GM12892 (cell line): ENCODE measurements at regions not wholly inside any gene's neighbourhood (a gene's known extent, or its start where the extent isn't known, plus 50 kb on each side); places are given as distances from the start of the nearest gene placed in this dataset.
"Not testable (repeated sequence)": the region's sequence is repeated elsewhere in the genome, so short reads cannot be mapped to it uniquely, and the experiment has no call there.

Source experiments
- POLR2A ChIP-seq: IDR thresholded peaks from 2 replicates; pipeline ENCODE4 v1.6.1; 2011; ENCODE audit warnings: low read depth, low read length, control low read depth
- POLR2AphosphoS5 ChIP-seq: IDR thresholded peaks from 2 replicates; pipeline ENCODE4 v1.6.1; 2011; ENCODE audit warnings: low read depth, low read length, control low read depth

- TF ChIP-seq POLR2AphosphoS5, POLR2A: not testable (repeated sequence)
Measured at GRCh38 chr18:39127538-39127937, 1561.9 kb upstream of the CELF4 start.
